CD4-positive, alpha-beta T cell treated with Interleukin-15 for 1 hour (primary cell): ENCODE measurements at regions not wholly inside any gene's neighbourhood (a gene's known extent, or its start where the extent isn't known, plus 50 kb on each side); places are given as distances from the start of the nearest gene placed in this dataset.

Source experiments
- DNase-seq: peaks from one replicate; pipeline ENCODE4 v3.0.0-alpha.2; 2020

GRCh38 chr1:24983006-24983680 is 53.1 kb upstream of the RUNX3 start:
- DNase-seq = no peak

DNA sequence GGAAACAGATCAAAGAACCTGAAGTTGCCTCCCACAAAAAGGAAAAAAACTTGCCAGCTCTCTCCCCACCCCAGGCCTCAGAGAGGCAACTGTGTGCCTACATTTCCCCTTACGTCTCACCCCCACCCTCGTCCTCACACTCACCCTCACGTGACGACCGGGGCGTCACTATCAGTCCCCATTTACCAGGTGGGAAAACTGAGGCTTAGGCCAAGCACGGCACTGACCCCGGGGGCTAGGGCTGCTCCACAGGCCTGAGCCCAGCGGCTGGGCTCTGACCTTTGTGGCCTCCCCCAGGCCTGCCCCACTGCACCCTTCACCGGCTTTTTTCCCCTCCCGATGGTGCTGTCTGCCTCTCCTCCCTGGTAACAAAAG is 51.5 kb upstream of the RUNX3 start:
- DNase-seq = peak; percentile 60

- no peak for DNase-seq
These were observed 51.0 kb upstream of the RUNX3 start for GRCh38 chr1:24980836-24981630.
